ENCODE measurements at regions not wholly inside any gene's neighbourhood (a gene's known extent, or its start where the extent isn't known, plus 50 kb on each side); places are given as distances from the start of the nearest gene placed in this dataset.

DNA sequence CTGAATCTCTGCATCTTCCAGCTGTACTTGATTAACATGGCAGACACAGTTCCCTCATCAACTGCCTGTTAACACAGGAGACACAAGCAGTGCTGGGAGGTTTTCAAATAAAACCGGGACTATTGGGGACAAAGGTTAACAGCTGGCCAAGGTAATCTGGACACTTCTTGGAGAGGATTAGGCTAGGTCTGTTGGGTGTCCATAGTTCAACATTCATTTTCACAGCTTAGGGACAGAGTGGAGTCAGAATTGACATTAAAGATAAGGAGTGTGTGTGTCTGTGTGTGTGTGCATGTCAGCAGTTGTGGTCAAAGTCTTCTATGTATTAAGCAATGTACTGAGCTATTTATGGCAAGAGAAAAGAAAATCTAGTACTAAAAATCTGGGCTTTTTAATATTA is 216.2 kb downstream of the MED10 start:
- TF ChIP-seq, protein P1, sequence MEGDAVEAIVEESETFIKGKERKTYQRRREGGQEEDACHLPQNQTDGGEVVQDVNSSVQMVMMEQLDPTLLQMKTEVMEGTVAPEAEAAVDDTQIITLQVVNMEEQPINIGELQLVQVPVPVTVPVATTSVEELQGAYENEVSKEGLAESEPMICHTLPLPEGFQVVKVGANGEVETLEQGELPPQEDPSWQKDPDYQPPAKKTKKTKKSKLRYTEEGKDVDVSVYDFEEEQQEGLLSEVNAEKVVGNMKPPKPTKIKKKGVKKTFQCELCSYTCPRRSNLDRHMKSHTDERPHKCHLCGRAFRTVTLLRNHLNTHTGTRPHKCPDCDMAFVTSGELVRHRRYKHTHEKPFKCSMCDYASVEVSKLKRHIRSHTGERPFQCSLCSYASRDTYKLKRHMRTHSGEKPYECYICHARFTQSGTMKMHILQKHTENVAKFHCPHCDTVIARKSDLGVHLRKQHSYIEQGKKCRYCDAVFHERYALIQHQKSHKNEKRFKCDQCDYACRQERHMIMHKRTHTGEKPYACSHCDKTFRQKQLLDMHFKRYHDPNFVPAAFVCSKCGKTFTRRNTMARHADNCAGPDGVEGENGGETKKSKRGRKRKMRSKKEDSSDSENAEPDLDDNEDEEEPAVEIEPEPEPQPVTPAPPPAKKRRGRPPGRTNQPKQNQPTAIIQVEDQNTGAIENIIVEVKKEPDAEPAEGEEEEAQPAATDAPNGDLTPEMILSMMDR (IDR thresholded peaks at IDR 0.05; ENCODE audit: low read length), result no peak
- no peak for TF ChIP-seq EZH2phosphoT487 (IDR thresholded peaks at IDR 0.05; ENCODE audit: low read length)

Data from MM.1S (cell line).